Smooth muscle cell (in vitro differentiated cells): ENCODE measurements at regions not wholly inside any gene's neighbourhood (a gene's known extent, or its start where the extent isn't known, plus 50 kb on each side); places are given as distances from the start of the nearest gene placed in this dataset.
"Not testable (repeated sequence)": the region's sequence is repeated elsewhere in the genome, so short reads cannot be mapped to it uniquely, and the experiment has no call there.

Source experiments
- DNase-seq: peaks from one replicate; lab custom pipeline; 2025; ENCODE audit not compliant: unreplicated experiment; lab: John Stamatoyannopoulos, UW
- H2AFZ ChIP-seq: fragments of 200-600 bp; sonication (generic); 2 replicates; pipeline ENCODE4 v1.6.0; 2016; ENCODE audit warnings: antibody characterized with exemption, low read depth, mild to moderate bottlenecking
- H3F3A ChIP-seq: fragments of 200-600 bp; sonication (generic); 2 replicates; pipeline ENCODE4 v1.6.0; 2017; ENCODE audit warnings: antibody characterized with exemption, low read depth
- H3K27ac ChIP-seq: fragments of 200-600 bp; sonication (generic); 2 replicates; pipeline ENCODE4 v1.5.1; 2016; ENCODE audit warnings: low read depth, mild to moderate bottlenecking
- H3K27me3 ChIP-seq: fragments of 200-600 bp; sonication (generic); 2 replicates; pipeline ENCODE4 v1.6.1; 2016; ENCODE audit warnings: low read depth, mild to moderate bottlenecking
- H3K36me3 ChIP-seq: fragments of 200-600 bp; sonication (generic); 2 replicates; pipeline ENCODE4 v1.5.1; 2016; ENCODE audit warnings: low read depth
- H3K4me1 ChIP-seq: fragments of 200-600 bp; sonication (generic); 2 replicates; pipeline ENCODE4 v1.5.1; 2016; ENCODE audit warnings: low read depth
- H3K4me2 ChIP-seq: fragments of 200-600 bp; sonication (generic); 2 replicates; pipeline ENCODE4 v1.6.0; 2016; ENCODE audit warnings: mild to moderate bottlenecking
- H3K4me3 ChIP-seq: fragments of 200-600 bp; sonication (generic); 2 replicates; pipeline ENCODE4 v1.5.1; 2016; ENCODE audit warnings: mild to moderate bottlenecking
- H3K79me2 ChIP-seq: fragments of 200-600 bp; sonication (generic); 2 replicates; pipeline ENCODE4 v1.6.0; 2016; ENCODE audit warnings: low read depth, mild to moderate bottlenecking
- H3K9ac ChIP-seq: fragments of 200-600 bp; sonication (generic); 2 replicates; pipeline ENCODE4 v1.6.0; 2016; ENCODE audit warnings: low read depth
- H3K9me3 ChIP-seq: fragments of 200-600 bp; sonication (generic); replicated peaks from 2 replicates; pipeline ENCODE4 v1.5.1; 2016; ENCODE audit warnings: low read depth
- H4K20me1 ChIP-seq: fragments of 200-600 bp; sonication (generic); 2 replicates; pipeline ENCODE4 v1.6.0; 2016; ENCODE audit warnings: low read depth
- CTCF ChIP-seq: fragments of 200-600 bp; sonication (generic); IDR thresholded peaks from 2 replicates; pipeline ENCODE4 v1.5.1; 2017; ENCODE audit warnings: borderline replicate concordance, mild to moderate bottlenecking, antibody characterized with exemption; ENCODE audit not compliant: insufficient read depth, poor library complexity, severe bottlenecking
- WGBS: methylation state at CpG from one replicate; pipeline ENCODE4 v1.1.7; 2016; ENCODE audit warnings: low lambda C conversion rate; 5-methylcytosine and 5-hydroxymethylcytosine counted together

GRCh38 chr10:118963933-118964332 lies 65.6 kb upstream of the NANOS1 start:
- H3K9me3 ChIP-seq: no peaks in the 10 kb centered on the region
- no peak overlapping the region for H3K27ac ChIP-seq
- no peak overlapping the region for H3K4me2 ChIP-seq
- WGBS: 100% methylated on average over 2 of the region's 2 CpGs
- no peaks in the 10 kb centered on the region for H3K27me3 ChIP-seq
- no peaks in the 10 kb centered on the region for H3K79me2 ChIP-seq
- no peak overlapping the region for H2AFZ ChIP-seq
- DNase-seq: no peak
- no peak overlapping the region for H3K4me3 ChIP-seq
- no peaks in the 10 kb centered on the region for H3K36me3 ChIP-seq
- no peak overlapping the region for H3K9ac ChIP-seq
- no peaks in the 10 kb centered on the region for H3F3A ChIP-seq
- H3K4me1 ChIP-seq: no peaks in the 10 kb centered on the region
- H4K20me1 ChIP-seq: no peaks in the 10 kb centered on the region
- no peak for TF ChIP-seq CTCF

GRCh38 chr10:118964476-118964875 lies 65.0 kb upstream of the NANOS1 start:
- WGBS: 96% methylated on average over 3 of the region's 3 CpGs
- not testable (repeated sequence) for DNase-seq, H3K9ac ChIP-seq, H3K79me2 ChIP-seq, H3K27ac ChIP-seq, H3K36me3 ChIP-seq, H4K20me1 ChIP-seq, H3K4me1 ChIP-seq, H3K4me2 ChIP-seq, H3K9me3 ChIP-seq, H3F3A ChIP-seq, H3K4me3 ChIP-seq, H2AFZ ChIP-seq, H3K27me3 ChIP-seq

- Histone ChIP-seq H3F3A (no peaks in the 10 kb centered on the region), H3K27me3 (no peaks in the 10 kb centered on the region), H2AFZ (no peak overlapping the region), H3K79me2 (no peaks in the 10 kb centered on the region), H3K9me3 (no peaks in the 10 kb centered on the region), H3K27ac (no peak overlapping the region), H3K4me1 (no peaks in the 10 kb centered on the region), H3K4me2 (no peak overlapping the region), H4K20me1 (no peaks in the 10 kb centered on the region), H3K4me3 (no peak overlapping the region), H3K36me3 (no peaks in the 10 kb centered on the region), H3K9ac (no peak overlapping the region)
- DNase-seq: no peak
- WGBS: 98% methylated on average over 2 of the region's 2 CpGs
- TF ChIP-seq CTCF: no peak
Measured at GRCh38 chr10:118965096-118965495, 64.4 kb upstream of the NANOS1 start.

- Histone ChIP-seq H3K4me1 (no peaks in the 10 kb centered on the region), H3K79me2 (no peaks in the 10 kb centered on the region), H3K27me3 (no peaks in the 10 kb centered on the region), H3K9me3 (no peaks in the 10 kb centered on the region), H3F3A (no peaks in the 10 kb centered on the region), H3K36me3 (no peaks in the 10 kb centered on the region), H3K4me3 (no peak overlapping the region), H3K9ac (no peak overlapping the region), H2AFZ (no peak overlapping the region), H3K4me2 (no peak overlapping the region), H3K27ac (no peak overlapping the region), H4K20me1 (no peaks in the 10 kb centered on the region)
- 83% methylated on average over 9 of the region's 9 CpGs for WGBS
- no peak for TF ChIP-seq CTCF
- no peak for DNase-seq
Measured at GRCh38 chr10:118965645-118966044, 63.9 kb upstream of the NANOS1 start.
